K562 (cell line): ENCODE measurements at regions not wholly inside any gene's neighbourhood (a gene's known extent, or its start where the extent isn't known, plus 50 kb on each side); places are given as distances from the start of the nearest gene placed in this dataset.

Experiments
- ATAC-seq: fragments of 200-7000 bp; cut with Tn5 transposase; 3 replicates; pipeline ENCODE4 v1.9.1; 2020; ENCODE audit warnings: moderate library complexity
- BruUV-seq: library from RNA; stranded (reverse); fragments of 400-500 nt; replicated peaks from 2 replicates; lab custom pipeline; 2021; lab: Mats Ljungman, UMichigan
- CTCF ChIA-PET: fragments of 300-600 bp; formaldehyde crosslinking; extraction: SDS; loops from one replicate; lab custom pipeline; 2021; ENCODE audit warnings: low intra/inter-chr PET ratio; lab: Yijun Ruan, JAX
- POLR2A ChIA-PET: fragments of 300-600, 350-650 bp; sonication (Branson Sonifier 250); formaldehyde crosslinking; extraction: SDS; loops from one replicate; lab custom pipeline; 2021; ENCODE audit warnings: antibody characterized with exemption, inconsistent platforms; lab: Yijun Ruan, JAX
- DNase-seq, 4 experiments: peaks; one replicate each; pipeline versions ENCODE4 v3.0.0 to v3.0.0-alpha.2; 2011 to 2018; ENCODE audit warnings: low spot score in 3 of 4, mixed read lengths in 3 of 4; ENCODE audit errors: extremely low read depth in 1 of 4
- FAIRE-seq: peaks from 2 replicates; lab custom pipeline; 2011; peaks lifted over from hg19 to GRCh38; lab: Jason Lieb, UNC
- H2AFZ ChIP-seq: 2 replicates; pipeline ENCODE4 v1.6.0; 2011; ENCODE audit warnings: low read depth, low read length, control low read depth, inconsistent platforms
- H3K27ac ChIP-seq: fragments of 200-600 bp; 3 replicates; pipeline ENCODE4 v1.8.0; 2011; ENCODE audit warnings: low read depth, mild to moderate bottlenecking, control low read depth, inconsistent platforms, low read length, moderate library complexity, mixed read lengths; ENCODE audit errors: extremely low read depth
- H3K27me3 ChIP-seq, 2 experiments: fragments of 300-600 bp in 1 of 2; 2 replicates in 1 of 2; 3 replicates in 1 of 2; pipeline versions ENCODE4 v1.6.0 to v1.8.0; 2011; ENCODE audit warnings: inconsistent platforms in 2 of 2, low read length in 2 of 2, mild to moderate bottlenecking in 1 of 2, mixed read lengths in 1 of 2, moderate library complexity in 1 of 2; ENCODE audit not compliant: control insufficient read depth in 2 of 2, insufficient read depth in 2 of 2
- H3K36me3 ChIP-seq: fragments of 300-600 bp; 3 replicates; pipeline ENCODE4 v1.8.0; 2011; ENCODE audit warnings: mild to moderate bottlenecking, low read length, inconsistent platforms; ENCODE audit not compliant: control insufficient read depth, insufficient read depth
- H3K4me1 ChIP-seq, 2 experiments: fragments of 200-600 bp in 1 of 2; replicated peaks in 1 of 2; 2 replicates in 1 of 2; 3 replicates in 1 of 2; pipeline versions ENCODE4 v1.5.1 to v1.8.0; 2011; ENCODE audit warnings: inconsistent platforms in 2 of 2, low read length in 2 of 2, mild to moderate bottlenecking in 1 of 2, mixed read lengths in 1 of 2, moderate library complexity in 1 of 2; ENCODE audit not compliant: control insufficient read depth in 2 of 2, insufficient read depth in 2 of 2
- H3K4me2 ChIP-seq: 2 replicates; pipeline ENCODE4 v1.6.1; 2011; ENCODE audit warnings: low read length, control low read depth, inconsistent platforms, mixed read lengths; ENCODE audit not compliant: insufficient read depth
- H3K4me3 ChIP-seq: fragments of 200-600 bp; sonication (generic), shearing (Covaris generic); 2 replicates; pipeline ENCODE4 v1.5.1; 2016; ENCODE audit warnings: control low read depth, inconsistent platforms
- H3K79me2 ChIP-seq: fragments of 200-600 bp; 3 replicates; pipeline ENCODE4 v1.8.0; 2011; ENCODE audit warnings: low read length, inconsistent platforms; ENCODE audit not compliant: control insufficient read depth, insufficient read depth
- H3K9ac ChIP-seq, 2 experiments: 2 replicates each; pipeline versions ENCODE4 v1.6.0 to v1.6.1; 2011; ENCODE audit warnings: low read depth in 2 of 2, low read length in 2 of 2, control low read depth in 1 of 2, inconsistent platforms in 1 of 2, mild to moderate bottlenecking in 1 of 2, mixed read lengths in 1 of 2; ENCODE audit not compliant: insufficient read depth in 1 of 2
- H3K9me1 ChIP-seq: one replicate; pipeline ENCODE4 v1.6.0; 2011; ENCODE audit warnings: inconsistent platforms, mild to moderate bottlenecking, low read length, moderate library complexity; ENCODE audit not compliant: control insufficient read depth, insufficient read depth
- H3K9me3 ChIP-seq: replicated peaks from 2 replicates; pipeline ENCODE4 v1.5.1; 2011; ENCODE audit warnings: low read depth, low read length, inconsistent platforms; ENCODE audit not compliant: control insufficient read depth, insufficient read depth
- H4K20me1 ChIP-seq: replicated peaks from 2 replicates; pipeline ENCODE4 v1.6.1; 2011; ENCODE audit warnings: low read length, inconsistent platforms, mixed read lengths; ENCODE audit not compliant: control insufficient read depth, insufficient read depth
- GTF2F1 ChIP-seq: IDR thresholded peaks from 2 replicates; pipeline ENCODE4 v1.6.1; 2011; ENCODE audit warnings: low read depth, low read length, improper control_type of control experiment
- MAFK ChIP-seq: IDR thresholded peaks from 2 replicates; pipeline ENCODE4 v1.6.1; 2011; ENCODE audit warnings: low read length, improper control_type of control experiment
- RUNX1 ChIP-seq: sonication (generic); IDR thresholded peaks from 2 replicates; pipeline ENCODE4 v1.6.1; 2016; ENCODE audit warnings: antibody characterized with exemption, low read depth
- SRSF1 ChIP-seq: fragments of 200-400 bp; formaldehyde crosslinking; IDR thresholded peaks from 2 replicates; pipeline ENCODE4 v1.6.1; 2017; ENCODE audit warnings: mild to moderate bottlenecking, low read depth, low read length, moderate library complexity
- TCF7L2 ChIP-seq: fragments of 150-350 bp; IDR thresholded peaks from 2 replicates; pipeline ENCODE4 v1.6.1; 2016; ENCODE audit warnings: low read depth, mild to moderate bottlenecking, low read length, moderate library complexity
- ZNF280A ChIP-seq: fragments of 450-650 bp; IDR thresholded peaks from 2 replicates; pipeline ENCODE4 v1.6.1; 2018; ENCODE audit warnings: mild to moderate bottlenecking, low read depth; ENCODE audit not compliant: partially characterized antibody
- ZNF668 ChIP-seq: fragments of 250-450 bp; sonication (Bioruptor Pico); IDR thresholded peaks from 2 replicates; pipeline ENCODE4 v1.8.0; 2022; ENCODE audit warnings: mild to moderate bottlenecking, inconsistent platforms
- ZNF77 ChIP-seq: fragments of 250-450 bp; sonication (Bioruptor Pico); IDR thresholded peaks from 2 replicates; pipeline ENCODE4 v1.5.0; 2020
- WGBS: fragments of 100-300 bp; shearing (Covaris generic); methylation state at CpG from one replicate; pipeline ENCODE4 v1.1.6; 2016; ENCODE audit warnings: low coverage, mixed read lengths; ENCODE audit not compliant: insufficient coverage; ENCODE audit errors: missing lambda C conversion rate; 5-methylcytosine and 5-hydroxymethylcytosine counted together
- in situ Hi-C: fragments of 300-500 bp; cut with MboI; formaldehyde crosslinking; loops from 4 replicates; pipeline ENCODE4 v1.15.0; 2018; ENCODE audit warnings: inconsistent platforms, mixed read lengths
- intact Hi-C: fragments of 100-400 bp; cut with micrococcal nuclease; formaldehyde crosslinking; loops from 2 replicates; pipeline ENCODE4 v1.14.2; 2022
- TF ChIP-seq, protein P1 (sequence below): fragments of 450-650 bp; conservative IDR thresholded peaks from 2 replicates; pipeline ENCODE4 v1.6.1; 2016; ENCODE audit warnings: missing genetic modification characterization, low read depth, mild to moderate bottlenecking, missing compliant biosample characterization, moderate library complexity

GRCh38 chr3:99143493-99143892 lies 242.0 kb upstream of the DCBLD2 start:
- Histone ChIP-seq H3K4me1 (no peaks in the 10 kb centered on the region), H3K27ac (no peak overlapping the region), H3K36me3 (no peaks in the 10 kb centered on the region), H3K79me2 (no peaks in the 10 kb centered on the region), H3K9ac (no peak overlapping the region), H3K9me3 (no peaks in the 10 kb centered on the region), H3K4me3 (no peak overlapping the region), H4K20me1 (no peaks in the 10 kb centered on the region), H2AFZ (no peak overlapping the region), H3K4me2 (no peak overlapping the region), H3K27me3 (no peaks in the 10 kb centered on the region), H3K9me1 (no peaks in the 10 kb centered on the region)
- intact Hi-C loops: no loop called here
- ChIA-PET POLR2A (interaction anchor here (0.5 kb wide), 1 partner anchor 26 kb away, joined by 3 read pairs; no protein-coding TSS in a partner anchor), CTCF (no interaction called here)
- FAIRE-seq: no peak
- TF ChIP-seq SRSF1 (no peak), ZNF668 (CRISPR knock-in tag) (no peak), ZNF280A (no peak), MAFK (no peak), ZNF77 (CRISPR knock-in tag) (no peak), RUNX1 (no peak), GTF2F1 (no peak), TCF7L2 (no peak)
- TF ChIP-seq, protein P1, sequence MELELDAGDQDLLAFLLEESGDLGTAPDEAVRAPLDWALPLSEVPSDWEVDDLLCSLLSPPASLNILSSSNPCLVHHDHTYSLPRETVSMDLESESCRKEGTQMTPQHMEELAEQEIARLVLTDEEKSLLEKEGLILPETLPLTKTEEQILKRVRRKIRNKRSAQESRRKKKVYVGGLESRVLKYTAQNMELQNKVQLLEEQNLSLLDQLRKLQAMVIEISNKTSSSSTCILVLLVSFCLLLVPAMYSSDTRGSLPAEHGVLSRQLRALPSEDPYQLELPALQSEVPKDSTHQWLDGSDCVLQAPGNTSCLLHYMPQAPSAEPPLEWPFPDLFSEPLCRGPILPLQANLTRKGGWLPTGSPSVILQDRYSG: no peak
- BruUV-seq: no TSS peak
- no peak for DNase-seq
- WGBS: 0% methylated on average over 3 of the region's 3 CpGs
- in situ Hi-C loops: no loop called here
- no peak for ATAC-seq
